ENCODE measurements at regions not wholly inside any gene's neighbourhood (a gene's known extent, or its start where the extent isn't known, plus 50 kb on each side); places are given as distances from the start of the nearest gene placed in this dataset.

DNA sequence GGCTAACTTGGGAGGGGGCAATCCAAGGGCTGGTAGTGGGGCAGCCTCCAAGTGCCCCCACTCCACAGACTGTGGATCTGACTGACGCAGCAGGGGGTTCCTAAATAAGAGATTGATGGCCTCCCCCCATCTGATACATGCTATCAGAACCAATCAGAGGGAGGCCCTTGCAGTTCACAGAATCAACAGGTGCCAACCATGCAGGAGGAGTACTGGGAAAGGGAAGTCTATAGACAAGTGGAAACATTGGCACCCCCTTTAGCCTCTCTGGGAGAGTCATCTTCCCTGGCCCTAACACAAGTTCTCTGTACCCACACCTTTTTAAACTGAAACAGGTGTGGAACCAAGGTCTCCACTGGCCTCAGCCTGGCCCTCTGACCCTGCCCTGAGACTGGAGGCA is 145.8 kb downstream of the OR2B2 start:
- no peak overlapping the region for H3K9ac ChIP-seq (ENCODE audit: low read depth, low read length)
- H3K4me3 ChIP-seq (ENCODE audit: low read depth, low read length), result no peak overlapping the region
- no peaks in the 10 kb centered on the region for H3K9me3 ChIP-seq (ENCODE audit: control insufficient read depth, insufficient read depth, low read length)
- no peak overlapping the region for H3K27ac ChIP-seq (ENCODE audit: low read depth, low read length)
- peaks cover 6% of the 10 kb centered on the region for H3K4me1 ChIP-seq (ENCODE audit: control insufficient read depth, insufficient read depth, low read length)
- no peaks in the 10 kb centered on the region for H3K36me3 ChIP-seq (ENCODE audit: control insufficient read depth, insufficient read depth, low read length)
- H3K27me3 ChIP-seq (ENCODE audit: control insufficient read depth, insufficient read depth, low read length), result peaks cover 91% of the 10 kb centered on the region

DNA sequence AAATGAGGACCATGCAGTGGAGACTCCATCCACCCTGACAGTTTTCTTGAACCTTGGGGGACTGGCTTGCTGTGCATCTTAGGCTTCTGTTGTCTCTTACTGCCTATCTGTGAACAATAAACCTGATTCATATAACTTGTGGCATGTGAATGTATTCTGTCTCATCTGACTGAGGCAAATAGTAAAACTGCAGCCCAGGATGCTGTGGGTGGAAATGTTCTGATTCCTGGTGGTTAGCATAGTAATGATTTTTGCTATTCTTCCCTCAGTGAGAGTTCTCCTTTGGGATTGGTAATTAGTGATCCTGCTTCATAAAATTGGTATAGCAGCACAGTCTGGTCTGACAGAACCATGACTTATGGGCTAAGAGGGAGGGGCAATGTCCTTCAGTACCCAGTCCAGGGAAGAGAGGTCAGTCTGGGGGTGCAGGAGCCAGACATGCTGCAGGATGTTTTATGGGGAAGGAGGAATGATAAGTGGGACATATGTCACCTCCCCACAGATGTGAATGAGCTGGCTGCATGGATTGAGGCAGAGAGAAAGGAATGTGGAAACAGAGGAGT is 147.1 kb downstream of the OR2B2 start:
- H3K36me3 ChIP-seq (ENCODE audit: control insufficient read depth, insufficient read depth, low read length), result no peaks in the 10 kb centered on the region
- no peak overlapping the region for H3K4me3 ChIP-seq (ENCODE audit: low read depth, low read length)
- peaks cover 95% of the 10 kb centered on the region for H3K27me3 ChIP-seq (ENCODE audit: control insufficient read depth, insufficient read depth, low read length)
- no peaks in the 10 kb centered on the region for H3K9me3 ChIP-seq (ENCODE audit: control insufficient read depth, insufficient read depth, low read length)
- H3K27ac ChIP-seq (ENCODE audit: low read depth, low read length), result no peak overlapping the region
- H3K4me1 ChIP-seq (ENCODE audit: control insufficient read depth, insufficient read depth, low read length), result no peaks in the 10 kb centered on the region
- no peak overlapping the region for H3K9ac ChIP-seq (ENCODE audit: low read depth, low read length)

DNA sequence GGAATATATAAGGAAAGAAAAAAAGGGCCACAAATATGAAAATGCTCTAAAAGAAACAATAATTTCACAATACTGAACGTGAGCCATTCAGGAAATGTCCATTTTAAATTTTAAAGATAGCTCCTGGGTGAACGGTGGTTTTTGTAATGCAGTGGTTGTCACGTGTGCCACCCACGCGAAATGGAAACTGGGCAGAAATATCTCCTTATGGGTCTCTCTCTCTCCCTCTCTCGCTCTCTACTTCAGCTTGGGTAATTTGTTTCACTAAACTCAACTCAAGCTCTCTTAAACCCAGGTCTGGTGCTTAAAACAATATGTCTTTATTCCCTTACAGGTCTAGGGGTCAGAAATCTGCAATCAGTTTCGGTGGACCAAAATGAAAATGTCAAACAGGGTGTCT is 150.8 kb downstream of the OR2B2 start:
- Histone ChIP-seq H3K4me3 (ENCODE audit: low read depth, low read length) (peak overlapping the region; percentile 42; the same call in 1 of the 2 replicates), H3K36me3 (ENCODE audit: control insufficient read depth, insufficient read depth, low read length) (no peaks in the 10 kb centered on the region), H3K27ac (ENCODE audit: low read depth, low read length) (no peak overlapping the region), H3K4me1 (ENCODE audit: control insufficient read depth, insufficient read depth, low read length) (peaks cover 3% of the 10 kb centered on the region; the same call in 1 of the 2 replicates), H3K9me3 (ENCODE audit: control insufficient read depth, insufficient read depth, low read length) (no peaks in the 10 kb centered on the region), H3K9ac (ENCODE audit: low read depth, low read length) (no peak overlapping the region), H3K27me3 (ENCODE audit: control insufficient read depth, insufficient read depth, low read length) (peaks cover 94% of the 10 kb centered on the region)

DNA sequence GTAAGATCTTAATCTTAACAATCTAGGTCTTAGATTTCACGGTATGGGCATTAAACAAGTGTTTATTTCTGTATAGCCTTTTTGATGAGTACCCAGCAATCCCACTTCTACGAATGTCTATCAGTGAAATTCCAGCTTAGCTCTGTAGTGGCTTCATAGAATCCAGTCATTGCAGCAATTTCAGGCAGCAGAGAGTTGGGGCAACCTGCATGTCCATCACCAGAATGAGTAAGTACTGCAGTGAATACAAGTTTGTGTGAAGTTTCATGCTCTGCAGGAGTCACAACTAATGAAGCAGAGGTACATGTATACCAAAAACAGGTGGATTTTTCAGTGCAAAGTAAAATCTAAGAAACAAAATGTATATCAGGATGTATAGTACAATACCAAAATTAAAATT is 151.7 kb downstream of the OR2B2 start:
- Histone ChIP-seq H3K27me3 (ENCODE audit: control insufficient read depth, insufficient read depth, low read length) (peaks cover 94% of the 10 kb centered on the region), H3K4me1 (ENCODE audit: control insufficient read depth, insufficient read depth, low read length) (peaks cover 3% of the 10 kb centered on the region; the same call in 1 of the 2 replicates), H3K9me3 (ENCODE audit: control insufficient read depth, insufficient read depth, low read length) (no peaks in the 10 kb centered on the region), H3K36me3 (ENCODE audit: control insufficient read depth, insufficient read depth, low read length) (no peaks in the 10 kb centered on the region), H3K4me3 (ENCODE audit: low read depth, low read length) (no peak overlapping the region), H3K27ac (ENCODE audit: low read depth, low read length) (no peak overlapping the region), H3K9ac (ENCODE audit: low read depth, low read length) (no peak overlapping the region)

DNA sequence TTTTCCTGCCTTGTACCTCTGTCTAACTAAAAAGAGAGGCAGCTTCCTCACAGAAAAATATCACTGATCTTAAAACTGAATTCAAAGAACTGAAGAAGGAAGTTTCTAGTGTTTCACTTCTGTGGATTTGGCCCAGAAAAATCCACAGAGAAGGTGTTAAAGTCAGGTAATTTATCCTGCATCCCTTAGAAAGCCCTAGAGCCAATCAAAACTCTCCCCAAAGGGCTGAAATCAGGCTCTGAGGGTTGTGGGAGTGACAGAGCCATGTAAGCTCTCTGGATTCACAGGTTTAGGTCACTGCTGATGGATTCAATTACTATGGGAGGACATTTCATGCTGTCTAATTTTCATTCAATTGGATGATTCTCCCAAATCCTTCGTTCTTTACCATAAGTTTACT is 152.3 kb downstream of the OR2B2 start:
- Histone ChIP-seq H3K9me3 (ENCODE audit: control insufficient read depth, insufficient read depth, low read length) (no peaks in the 10 kb centered on the region), H3K4me1 (ENCODE audit: control insufficient read depth, insufficient read depth, low read length) (peaks cover 3% of the 10 kb centered on the region; the same call in 1 of the 2 replicates), H3K27ac (ENCODE audit: low read depth, low read length) (no peak overlapping the region), H3K4me3 (ENCODE audit: low read depth, low read length) (no peak overlapping the region), H3K9ac (ENCODE audit: low read depth, low read length) (no peak overlapping the region), H3K27me3 (ENCODE audit: control insufficient read depth, insufficient read depth, low read length) (peaks cover 94% of the 10 kb centered on the region), H3K36me3 (ENCODE audit: control insufficient read depth, insufficient read depth, low read length) (no peaks in the 10 kb centered on the region)

DNA sequence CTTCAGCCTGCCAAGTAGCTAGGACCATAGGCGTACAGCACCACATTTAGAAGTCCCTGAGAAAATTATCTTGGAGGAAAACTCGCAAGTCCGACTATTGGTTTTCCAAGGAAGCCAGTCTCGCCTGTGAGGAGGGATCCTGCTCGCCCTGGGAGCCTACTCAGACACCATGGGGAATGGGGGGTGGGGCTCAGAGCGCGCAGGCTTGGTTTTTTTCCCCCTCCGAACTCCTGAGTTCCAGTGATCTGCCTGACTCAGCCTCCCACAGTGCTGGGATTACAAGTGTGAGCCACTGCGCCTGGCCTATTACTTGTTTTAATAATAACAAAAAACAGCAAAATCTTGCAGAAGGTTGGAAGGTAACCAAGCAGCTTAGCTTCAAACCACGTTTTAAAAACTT is 153.7 kb downstream of the OR2B2 start:
- Histone ChIP-seq H3K4me3 (ENCODE audit: low read depth, low read length) (peak overlapping the region; percentile 19; the same call in 1 of the 2 replicates), H3K9ac (ENCODE audit: low read depth, low read length) (no peak overlapping the region)

DNA sequence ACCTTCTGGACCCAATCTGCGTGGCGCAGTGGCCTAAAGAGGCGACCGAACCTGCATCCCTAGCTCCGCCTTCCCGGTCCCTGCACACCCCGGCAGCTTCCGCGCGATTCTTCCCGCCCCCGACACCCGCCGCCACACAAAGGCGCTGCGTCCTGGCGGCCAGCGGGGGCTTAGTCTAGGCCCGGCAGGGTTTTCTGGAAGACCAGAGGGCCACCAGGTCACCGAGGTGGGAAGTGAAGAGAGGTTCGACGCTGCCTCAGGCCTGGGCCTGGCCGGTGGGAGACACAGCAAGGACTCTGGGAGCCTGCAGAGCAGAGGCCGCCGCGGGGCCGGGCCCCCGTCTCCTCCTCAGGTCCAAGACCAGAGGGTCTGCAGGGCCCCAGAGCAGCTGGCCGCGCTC is 154.9 kb downstream of the OR2B2 start:
- H3K27ac ChIP-seq (ENCODE audit: low read depth, low read length), result no peak overlapping the region
- peak overlapping the region; percentile 53 for H3K4me3 ChIP-seq (ENCODE audit: low read depth, low read length)
- H3K9me3 ChIP-seq (ENCODE audit: control insufficient read depth, insufficient read depth, low read length), result no peaks in the 10 kb centered on the region

More for the DNA sequence above, 153.7 kb downstream of the OR2B2 start:
- peaks cover 90% of the 10 kb centered on the region for H3K27me3 ChIP-seq (ENCODE audit: control insufficient read depth, insufficient read depth, low read length)
- H3K36me3 ChIP-seq (ENCODE audit: control insufficient read depth, insufficient read depth, low read length), result no peaks in the 10 kb centered on the region
- peak overlapping the region; percentile 40 for H3K27ac ChIP-seq (ENCODE audit: low read depth, low read length)
- peaks cover 3% of the 10 kb centered on the region; the same call in 1 of the 2 replicates for H3K4me1 ChIP-seq (ENCODE audit: control insufficient read depth, insufficient read depth, low read length)
- H3K9me3 ChIP-seq (ENCODE audit: control insufficient read depth, insufficient read depth, low read length), result no peaks in the 10 kb centered on the region

DNA sequence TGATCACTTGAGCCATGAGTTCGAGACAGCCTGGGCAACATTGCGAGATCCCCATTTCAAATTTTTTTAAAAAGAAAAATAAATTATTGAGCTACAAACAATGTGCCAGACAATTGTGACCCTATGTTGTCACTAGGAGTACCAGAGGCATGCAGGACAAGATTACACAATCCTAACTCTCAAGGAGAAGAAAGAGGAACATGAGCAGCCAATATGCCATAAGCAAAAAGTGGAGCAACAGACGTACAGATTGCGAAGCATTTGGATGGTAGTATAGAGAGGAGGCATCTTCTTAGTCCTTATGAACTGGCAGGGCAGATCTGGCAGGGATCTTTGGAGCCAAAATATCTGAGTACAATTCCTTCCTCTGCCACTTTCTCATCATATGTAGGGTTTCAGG is 156.4 kb downstream of the OR2B2 start:
- H3K36me3 ChIP-seq (ENCODE audit: control insufficient read depth, insufficient read depth, low read length), result no peaks in the 10 kb centered on the region
- H3K9ac ChIP-seq (ENCODE audit: low read depth, low read length), result no peak overlapping the region
- H3K27me3 ChIP-seq (ENCODE audit: control insufficient read depth, insufficient read depth, low read length), result peaks cover 78% of the 10 kb centered on the region
- peaks cover 3% of the 10 kb centered on the region; the same call in 1 of the 2 replicates for H3K4me1 ChIP-seq (ENCODE audit: control insufficient read depth, insufficient read depth, low read length)
- H3K27ac ChIP-seq (ENCODE audit: low read depth, low read length), result no peak overlapping the region
- H3K9me3 ChIP-seq (ENCODE audit: control insufficient read depth, insufficient read depth, low read length), result no peaks in the 10 kb centered on the region
- H3K4me3 ChIP-seq (ENCODE audit: low read depth, low read length), result no peak overlapping the region

More for the DNA sequence above, 154.9 kb downstream of the OR2B2 start:
- no peaks in the 10 kb centered on the region for H3K36me3 ChIP-seq (ENCODE audit: control insufficient read depth, insufficient read depth, low read length)
- peaks cover 79% of the 10 kb centered on the region for H3K27me3 ChIP-seq (ENCODE audit: control insufficient read depth, insufficient read depth, low read length)
- H3K9ac ChIP-seq (ENCODE audit: low read depth, low read length), result no peak overlapping the region; the same call in 1 of the 2 replicates
- H3K4me1 ChIP-seq (ENCODE audit: control insufficient read depth, insufficient read depth, low read length), result peaks cover 3% of the 10 kb centered on the region; the same call in 1 of the 2 replicates

DNA sequence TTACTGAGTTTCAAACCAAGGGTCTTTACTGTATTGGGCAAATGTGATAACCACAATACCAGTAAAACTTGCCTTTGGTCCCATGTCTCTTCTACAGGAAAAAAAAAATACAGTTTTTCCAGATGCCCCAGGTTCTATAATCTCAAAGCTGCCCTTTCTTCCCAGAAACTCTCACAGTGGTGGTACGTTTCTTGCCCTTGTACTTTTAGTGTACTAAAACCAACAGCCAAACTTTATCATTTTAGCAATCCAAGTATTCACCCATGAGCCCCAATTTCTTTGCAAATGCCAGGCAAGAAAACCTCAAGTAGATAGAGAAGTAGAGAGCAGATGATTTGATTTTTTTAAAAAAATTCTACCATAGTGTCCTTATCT is 157.8 kb downstream of the OR2B2 start:
- Histone ChIP-seq H3K27ac (ENCODE audit: low read depth, low read length) (no peak overlapping the region), H3K4me1 (ENCODE audit: control insufficient read depth, insufficient read depth, low read length) (peaks cover 3% of the 10 kb centered on the region; the same call in 1 of the 2 replicates), H3K9me3 (ENCODE audit: control insufficient read depth, insufficient read depth, low read length) (no peaks in the 10 kb centered on the region), H3K4me3 (ENCODE audit: low read depth, low read length) (peak overlapping the region; percentile 99), H3K36me3 (ENCODE audit: control insufficient read depth, insufficient read depth, low read length) (no peaks in the 10 kb centered on the region), H3K27me3 (ENCODE audit: control insufficient read depth, insufficient read depth, low read length) (peaks cover 69% of the 10 kb centered on the region), H3K9ac (ENCODE audit: low read depth, low read length) (no peak overlapping the region)

DNA sequence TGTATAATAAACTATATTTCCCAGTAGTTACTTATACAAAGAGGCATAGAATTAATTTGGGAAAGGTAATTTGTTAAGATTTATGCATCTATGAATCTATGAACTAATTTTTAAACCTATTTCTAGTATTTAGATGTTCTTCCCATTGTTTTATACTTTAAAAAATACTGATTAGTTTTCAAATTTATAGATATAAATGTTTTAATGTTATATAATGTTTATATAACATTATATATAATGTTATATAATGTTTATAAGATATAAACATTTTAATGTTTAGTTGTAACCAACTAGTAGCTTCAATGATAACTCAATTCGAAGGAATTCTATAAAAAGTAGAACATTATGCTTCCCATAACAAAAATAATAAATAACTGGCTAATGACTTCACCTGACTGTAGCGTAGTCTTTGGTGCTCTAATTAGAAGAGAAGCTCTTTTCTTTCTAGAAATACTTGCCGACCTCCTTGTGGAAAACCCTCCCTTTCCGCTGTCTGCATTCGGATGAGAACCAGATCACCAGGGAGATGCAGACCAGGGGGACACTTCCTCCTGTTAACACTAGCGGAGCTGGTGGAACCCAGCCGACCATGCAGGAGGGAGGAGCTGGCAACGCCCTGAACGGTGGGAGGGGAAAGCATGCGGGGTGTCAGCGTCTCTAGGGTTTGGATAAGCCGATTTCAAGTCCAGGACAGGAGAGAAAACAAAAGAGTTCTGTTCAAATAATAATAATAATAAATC is 158.4 kb downstream of the OR2B2 start:
- peak overlapping the region; percentile 9 for H3K27ac ChIP-seq (ENCODE audit: low read depth, low read length)
- H3K9ac ChIP-seq (ENCODE audit: low read depth, low read length), result no peak overlapping the region
- H3K36me3 ChIP-seq (ENCODE audit: control insufficient read depth, insufficient read depth, low read length), result no peaks in the 10 kb centered on the region
- peak overlapping the region; percentile 99 for H3K4me3 ChIP-seq (ENCODE audit: low read depth, low read length)
- H3K27me3 ChIP-seq (ENCODE audit: control insufficient read depth, insufficient read depth, low read length), result peaks cover 69% of the 10 kb centered on the region
- peaks cover 3% of the 10 kb centered on the region; the same call in 1 of the 2 replicates for H3K4me1 ChIP-seq (ENCODE audit: control insufficient read depth, insufficient read depth, low read length)
- no peaks in the 10 kb centered on the region for H3K9me3 ChIP-seq (ENCODE audit: control insufficient read depth, insufficient read depth, low read length)

Data from HUES48 (cell line).